ENCODE measurements at regions not wholly inside any gene's neighbourhood (a gene's known extent, or its start where the extent isn't known, plus 50 kb on each side); places are given as distances from the start of the nearest gene placed in this dataset.

DNA sequence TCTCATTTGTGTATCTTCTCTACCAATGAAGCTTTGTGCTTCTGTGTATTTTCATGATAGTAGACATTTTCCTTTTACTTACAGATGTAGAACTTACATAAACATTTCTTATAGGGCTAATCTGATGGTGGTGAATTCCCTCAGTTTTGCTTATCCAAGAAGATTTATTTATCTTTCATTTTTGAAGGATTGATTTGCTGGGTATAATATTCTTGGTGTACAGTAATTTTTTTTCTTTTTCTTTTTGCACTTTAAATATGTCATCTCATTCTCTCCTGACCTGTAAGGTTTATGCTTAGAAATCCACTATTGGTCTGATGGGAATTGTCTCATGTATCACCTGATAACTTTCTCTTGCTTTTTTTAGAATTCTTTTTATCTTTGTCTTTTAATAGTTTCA lies 127.6 kb upstream of the KCTD3 start:
- no peak for FAIRE-seq
- Histone ChIP-seq H3K36me3 (ENCODE audit: control insufficient read depth, insufficient read depth, low read length) (no peaks in the 10 kb centered on the region), H3K9ac (ENCODE audit: insufficient read depth in 1 of 2, low read depth in 2 of 2, low read length in 2 of 2) (no peak overlapping the region), H3K9me1 (ENCODE audit: control insufficient read depth, insufficient read depth, low read length) (no peaks in the 10 kb centered on the region), H3K27me3 (ENCODE audit: control insufficient read depth in 2 of 2, insufficient read depth in 2 of 2, low read length in 2 of 2) (no peaks in the 10 kb centered on the region), H2AFZ (ENCODE audit: low read depth, low read length) (no peak overlapping the region), H3K4me2 (ENCODE audit: insufficient read depth, low read length) (no peak overlapping the region), H3K9me3 (replicated peaks; ENCODE audit: control insufficient read depth, insufficient read depth, low read depth, low read length) (peaks cover 2% of the 10 kb centered on the region; the same call in 1 of the 2 replicates), H3K27ac (ENCODE audit: extremely low read depth, low read depth, low read length) (no peak overlapping the region), H4K20me1 (replicated peaks; ENCODE audit: control insufficient read depth, insufficient read depth, low read length) (no peaks in the 10 kb centered on the region), H3K4me1 (replicated peaks in 1 of 2; ENCODE audit: control insufficient read depth in 2 of 2, insufficient read depth in 2 of 2, low read length in 2 of 2) (no peaks in the 10 kb centered on the region), H3K4me3 (no peak overlapping the region), H3K79me2 (ENCODE audit: control insufficient read depth, insufficient read depth, low read length) (no peaks in the 10 kb centered on the region)
- ChIA-PET CTCF (ENCODE audit: low intra/inter-chr PET ratio) (no interaction called here), POLR2A (no interaction called here)
- in situ Hi-C loops (cut with MboI) = no loop called here
- intact Hi-C loops (cut with micrococcal nuclease) = loop anchor here (10.0 kb wide), 1 partner anchor 55 kb away; no protein-coding TSS in a partner anchor
- ATAC-seq = no peak
- DNase-seq (ENCODE audit: extremely low read depth in 1 of 4, low spot score in 3 of 4) = no peak
- BruUV-seq (replicated peaks) = no TSS peak
- no peak for TF ChIP-seq RB1 (IDR thresholded peaks at IDR 0.05; ENCODE audit: low read depth)
- no peak for TF ChIP-seq SOX6 (IDR thresholded peaks at IDR 0.05)
- TF ChIP-seq, protein P1, sequence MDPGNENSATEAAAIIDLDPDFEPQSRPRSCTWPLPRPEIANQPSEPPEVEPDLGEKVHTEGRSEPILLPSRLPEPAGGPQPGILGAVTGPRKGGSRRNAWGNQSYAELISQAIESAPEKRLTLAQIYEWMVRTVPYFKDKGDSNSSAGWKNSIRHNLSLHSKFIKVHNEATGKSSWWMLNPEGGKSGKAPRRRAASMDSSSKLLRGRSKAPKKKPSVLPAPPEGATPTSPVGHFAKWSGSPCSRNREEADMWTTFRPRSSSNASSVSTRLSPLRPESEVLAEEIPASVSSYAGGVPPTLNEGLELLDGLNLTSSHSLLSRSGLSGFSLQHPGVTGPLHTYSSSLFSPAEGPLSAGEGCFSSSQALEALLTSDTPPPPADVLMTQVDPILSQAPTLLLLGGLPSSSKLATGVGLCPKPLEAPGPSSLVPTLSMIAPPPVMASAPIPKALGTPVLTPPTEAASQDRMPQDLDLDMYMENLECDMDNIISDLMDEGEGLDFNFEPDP (CRISPR knock-in tag; IDR thresholded peaks at IDR 0.05) = no peak
- TF ChIP-seq, protein P2, sequence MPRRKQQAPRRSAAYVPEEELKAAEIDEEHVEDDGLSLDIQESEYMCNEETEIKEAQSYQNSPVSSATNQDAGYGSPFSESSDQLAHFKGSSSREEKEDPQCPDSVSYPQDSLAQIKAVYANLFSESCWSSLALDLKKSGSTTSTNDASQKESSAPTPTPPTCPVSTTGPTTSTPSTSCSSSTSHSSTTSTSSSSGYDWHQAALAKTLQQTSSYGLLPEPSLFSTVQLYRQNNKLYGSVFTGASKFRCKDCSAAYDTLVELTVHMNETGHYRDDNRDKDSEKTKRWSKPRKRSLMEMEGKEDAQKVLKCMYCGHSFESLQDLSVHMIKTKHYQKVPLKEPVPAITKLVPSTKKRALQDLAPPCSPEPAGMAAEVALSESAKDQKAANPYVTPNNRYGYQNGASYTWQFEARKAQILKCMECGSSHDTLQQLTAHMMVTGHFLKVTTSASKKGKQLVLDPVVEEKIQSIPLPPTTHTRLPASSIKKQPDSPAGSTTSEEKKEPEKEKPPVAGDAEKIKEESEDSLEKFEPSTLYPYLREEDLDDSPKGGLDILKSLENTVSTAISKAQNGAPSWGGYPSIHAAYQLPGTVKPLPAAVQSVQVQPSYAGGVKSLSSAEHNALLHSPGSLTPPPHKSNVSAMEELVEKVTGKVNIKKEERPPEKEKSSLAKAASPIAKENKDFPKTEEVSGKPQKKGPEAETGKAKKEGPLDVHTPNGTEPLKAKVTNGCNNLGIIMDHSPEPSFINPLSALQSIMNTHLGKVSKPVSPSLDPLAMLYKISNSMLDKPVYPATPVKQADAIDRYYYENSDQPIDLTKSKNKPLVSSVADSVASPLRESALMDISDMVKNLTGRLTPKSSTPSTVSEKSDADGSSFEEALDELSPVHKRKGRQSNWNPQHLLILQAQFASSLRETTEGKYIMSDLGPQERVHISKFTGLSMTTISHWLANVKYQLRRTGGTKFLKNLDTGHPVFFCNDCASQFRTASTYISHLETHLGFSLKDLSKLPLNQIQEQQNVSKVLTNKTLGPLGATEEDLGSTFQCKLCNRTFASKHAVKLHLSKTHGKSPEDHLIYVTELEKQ (CRISPR knock-in tag; IDR thresholded peaks at IDR 0.05) = no peak
- TF ChIP-seq ZNF140 (CRISPR knock-in tag; IDR thresholded peaks at IDR 0.05) = no peak
- TF ChIP-seq NFE2 (IDR thresholded peaks at IDR 0.05; ENCODE audit: low read depth) = no peak
- no peak for TF ChIP-seq TAF9B (IDR thresholded peaks at IDR 0.05; ENCODE audit: partially characterized antibody)
- TF ChIP-seq SRSF1 (IDR thresholded peaks at IDR 0.05; ENCODE audit: low read depth, low read length) = no peak
